Right renal pelvis (tissue), 4 donors: ENCODE measurements at regions not wholly inside any gene's neighbourhood (a gene's known extent, or its start where the extent isn't known, plus 50 kb on each side); places are given as distances from the start of the nearest gene placed in this dataset.
A peak's percentile ranks its signal among the peaks of the same experiment; 100 is the strongest.
"Not testable (repeated sequence)": the region's sequence is repeated elsewhere in the genome, so short reads cannot be mapped to it uniquely, and the experiment has no call there.

Experiments used
- DNase-seq, 4 donors: peaks; one replicate each; pipeline ENCODE4 v3.0.0-alpha.2; 2013; ENCODE audit warnings: low read depth in 4 of 4, low spot score in 3 of 4, missing footprints in 1 of 4

GRCh38 chr4:52483186-52483890 lies 175.8 kb downstream of the USP46 start:
- DNase-seq: peak in 2 of 4 donors; percentile 41 to 63

GRCh38 chr4:52507774-52508173 lies 151.3 kb downstream of the USP46 start:
- DNase-seq: peak in 2 of 4 donors; percentile 22 to 43

GRCh38 chr4:52510939-52511565 lies 148.0 kb downstream of the USP46 start:
- peak in 2 of 4 donors; percentile 17 to 31 for DNase-seq

- no peak for DNase-seq
Measured at GRCh38 chr4:52511825-52512224, 147.3 kb downstream of the USP46 start.

GRCh38 chr4:52512291-52512690 lies 146.8 kb downstream of the USP46 start:
- DNase-seq: no peak

GRCh38 chr4:52522093-52522492 lies 137.0 kb downstream of the USP46 start:
- DNase-seq: not testable (repeated sequence)

- no peak for DNase-seq
Measured at GRCh38 chr4:52529983-52530382, 129.1 kb downstream of the USP46 start.

- no peak for DNase-seq
Measured at GRCh38 chr4:52535793-52536192, 123.3 kb downstream of the USP46 start.
